LNCaP clone FGC (cell line): ENCODE measurements at regions not wholly inside any gene's neighbourhood (a gene's known extent, or its start where the extent isn't known, plus 50 kb on each side); places are given as distances from the start of the nearest gene placed in this dataset.
A peak's percentile ranks its signal among the peaks of the same experiment; 100 is the strongest.

ENCODE experiments used
- DNase-seq: peaks from one replicate; pipeline ENCODE4 v3.0.0-alpha.2; 2011; ENCODE audit warnings: low read depth
- H3K4me3 ChIP-seq: 2 replicates; pipeline ENCODE4 v1.5.1; 2011; ENCODE audit warnings: mild to moderate bottlenecking, low read depth, low read length, control low read depth
- TF ChIP-seq, protein P1 (sequence below): IDR thresholded peaks from 2 replicates; pipeline ENCODE4 v1.5.1; 2012; ENCODE audit warnings: mild to moderate bottlenecking; ENCODE audit not compliant: control insufficient read depth, insufficient read depth; ENCODE audit errors: extremely low read depth

- H3K4me3 ChIP-seq: no peak overlapping the region
- TF ChIP-seq, protein P1, sequence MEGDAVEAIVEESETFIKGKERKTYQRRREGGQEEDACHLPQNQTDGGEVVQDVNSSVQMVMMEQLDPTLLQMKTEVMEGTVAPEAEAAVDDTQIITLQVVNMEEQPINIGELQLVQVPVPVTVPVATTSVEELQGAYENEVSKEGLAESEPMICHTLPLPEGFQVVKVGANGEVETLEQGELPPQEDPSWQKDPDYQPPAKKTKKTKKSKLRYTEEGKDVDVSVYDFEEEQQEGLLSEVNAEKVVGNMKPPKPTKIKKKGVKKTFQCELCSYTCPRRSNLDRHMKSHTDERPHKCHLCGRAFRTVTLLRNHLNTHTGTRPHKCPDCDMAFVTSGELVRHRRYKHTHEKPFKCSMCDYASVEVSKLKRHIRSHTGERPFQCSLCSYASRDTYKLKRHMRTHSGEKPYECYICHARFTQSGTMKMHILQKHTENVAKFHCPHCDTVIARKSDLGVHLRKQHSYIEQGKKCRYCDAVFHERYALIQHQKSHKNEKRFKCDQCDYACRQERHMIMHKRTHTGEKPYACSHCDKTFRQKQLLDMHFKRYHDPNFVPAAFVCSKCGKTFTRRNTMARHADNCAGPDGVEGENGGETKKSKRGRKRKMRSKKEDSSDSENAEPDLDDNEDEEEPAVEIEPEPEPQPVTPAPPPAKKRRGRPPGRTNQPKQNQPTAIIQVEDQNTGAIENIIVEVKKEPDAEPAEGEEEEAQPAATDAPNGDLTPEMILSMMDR: no peak
- peak; percentile 68 for DNase-seq
Measured at GRCh38 chr5:58204966-58205365, 254.9 kb downstream of the PLK2 start.

- TF ChIP-seq, protein P1: no peak
- no peak for DNase-seq
- no peak overlapping the region for H3K4me3 ChIP-seq
Measured at GRCh38 chr5:58202941-58203444, 256.9 kb downstream of the PLK2 start.

DNA sequence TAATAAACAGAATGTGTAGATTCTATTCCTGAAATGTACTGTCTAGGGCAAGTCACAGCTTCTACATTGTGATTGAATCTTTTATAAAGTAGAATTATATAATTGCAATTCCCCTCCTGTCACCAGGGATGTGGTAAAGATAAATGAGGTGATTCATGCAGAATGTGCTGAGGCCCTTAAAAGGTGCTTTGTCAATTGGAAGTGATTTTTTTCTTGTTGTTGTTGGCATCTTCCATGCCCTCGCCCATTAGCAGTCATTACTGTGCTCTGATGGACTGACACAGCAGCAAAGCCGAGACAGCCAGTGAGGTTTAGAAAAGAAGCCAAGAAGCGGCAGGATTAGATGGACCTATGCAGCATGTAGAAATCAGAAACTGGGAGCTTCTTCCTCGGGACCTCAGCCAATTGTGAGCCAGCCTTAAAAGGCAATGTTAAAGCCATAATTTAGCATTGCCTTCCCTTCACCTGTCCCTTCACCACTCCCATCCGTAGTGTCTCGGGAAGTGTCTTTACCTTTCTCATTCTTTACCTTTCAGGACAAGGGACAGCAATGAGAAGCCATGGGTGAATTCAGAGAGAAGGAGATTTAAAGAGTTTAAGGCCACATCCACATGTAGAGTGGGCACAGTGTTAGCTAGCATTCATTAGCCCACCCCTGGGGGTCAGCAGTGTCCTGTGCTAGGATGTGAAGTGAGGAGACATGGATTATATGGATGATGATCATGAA lies 257.8 kb downstream of the PLK2 start:
- H3K4me3 ChIP-seq: no peak overlapping the region
- TF ChIP-seq, protein P1: no peak
- DNase-seq: no peak

DNA sequence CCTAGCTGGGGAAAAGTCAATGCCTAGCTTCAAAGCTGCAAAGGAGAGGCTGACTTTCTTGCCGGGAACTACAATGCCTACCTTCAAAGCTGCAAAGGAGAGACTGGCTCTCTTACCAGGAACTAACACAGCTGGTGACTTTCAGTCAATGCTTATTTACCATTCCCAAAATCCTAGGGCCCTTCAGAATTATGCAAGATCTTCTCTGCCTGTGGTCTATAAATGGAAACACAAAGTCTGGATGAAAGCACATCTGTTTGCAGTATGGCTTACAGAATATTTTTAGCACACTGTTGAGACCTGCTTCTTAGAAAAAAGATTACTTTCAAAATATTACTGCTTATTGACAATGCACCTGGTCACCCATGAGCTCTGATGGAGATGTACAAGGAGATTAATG lies 259.4 kb downstream of the PLK2 start:
- DNase-seq: no peak
- TF ChIP-seq, protein P1: no peak
- H3K4me3 ChIP-seq: no peak overlapping the region

DNA sequence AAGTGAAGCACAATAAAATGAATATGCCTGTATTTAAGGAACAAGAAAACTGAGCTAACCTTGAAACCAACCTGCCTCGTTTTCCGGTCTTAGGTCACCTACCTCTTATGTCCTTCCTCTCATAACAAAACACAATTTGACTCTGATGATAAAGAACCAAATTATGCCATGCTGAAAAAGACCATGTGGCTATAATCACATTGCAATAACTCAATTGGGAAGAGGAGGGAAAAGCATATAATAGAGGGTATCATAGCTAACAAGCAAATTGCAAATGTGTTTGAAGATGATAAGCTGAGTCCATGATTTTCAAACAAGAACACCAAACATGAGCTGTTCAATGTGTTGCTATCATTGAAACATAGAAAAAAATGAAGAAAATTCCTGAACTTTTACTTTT lies 260.8 kb downstream of the PLK2 start:
- no peak for DNase-seq
- TF ChIP-seq, protein P1: no peak

GRCh38 chr5:58198330-58198729 lies 261.6 kb downstream of the PLK2 start:
- no peak overlapping the region for H3K4me3 ChIP-seq
- TF ChIP-seq, protein P1: no peak
- DNase-seq: no peak

More for the DNA sequence above, 260.8 kb downstream of the PLK2 start:
- no peak overlapping the region for H3K4me3 ChIP-seq

DNA sequence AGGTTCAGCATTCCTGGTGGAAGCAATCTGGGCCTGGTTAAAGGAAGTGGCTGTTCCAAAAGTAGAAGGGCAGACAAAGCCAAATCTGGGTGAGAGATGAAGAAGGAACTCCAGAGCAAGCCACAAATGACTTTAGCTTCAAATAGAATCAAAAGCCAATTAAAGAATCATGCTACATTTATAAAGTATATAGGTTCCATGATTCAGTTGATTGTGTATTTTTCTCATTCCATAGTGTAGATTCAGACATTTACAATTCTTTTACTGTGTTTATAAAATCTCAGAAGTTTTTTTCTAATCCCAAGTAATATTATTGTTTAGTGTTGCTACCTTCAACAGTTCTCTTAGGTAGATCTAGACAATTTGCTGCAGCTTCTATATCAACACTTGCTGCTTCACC lies 262.0 kb downstream of the PLK2 start:
- TF ChIP-seq, protein P1: no peak
- no peak overlapping the region for H3K4me3 ChIP-seq
- DNase-seq: no peak
